Cortex of kidney (tissue), 1 donor: ENCODE measurements at regions not wholly inside any gene's neighbourhood (a gene's known extent, or its start where the extent isn't known, plus 50 kb on each side); places are given as distances from the start of the nearest gene placed in this dataset.
"Not testable (repeated sequence)": the region's sequence is repeated elsewhere in the genome, so short reads cannot be mapped to it uniquely, and the experiment has no call there.

Experiments used
- DNase-seq: peaks from one replicate; lab custom pipeline; 2025; lab: John Stamatoyannopoulos, UW

DNA sequence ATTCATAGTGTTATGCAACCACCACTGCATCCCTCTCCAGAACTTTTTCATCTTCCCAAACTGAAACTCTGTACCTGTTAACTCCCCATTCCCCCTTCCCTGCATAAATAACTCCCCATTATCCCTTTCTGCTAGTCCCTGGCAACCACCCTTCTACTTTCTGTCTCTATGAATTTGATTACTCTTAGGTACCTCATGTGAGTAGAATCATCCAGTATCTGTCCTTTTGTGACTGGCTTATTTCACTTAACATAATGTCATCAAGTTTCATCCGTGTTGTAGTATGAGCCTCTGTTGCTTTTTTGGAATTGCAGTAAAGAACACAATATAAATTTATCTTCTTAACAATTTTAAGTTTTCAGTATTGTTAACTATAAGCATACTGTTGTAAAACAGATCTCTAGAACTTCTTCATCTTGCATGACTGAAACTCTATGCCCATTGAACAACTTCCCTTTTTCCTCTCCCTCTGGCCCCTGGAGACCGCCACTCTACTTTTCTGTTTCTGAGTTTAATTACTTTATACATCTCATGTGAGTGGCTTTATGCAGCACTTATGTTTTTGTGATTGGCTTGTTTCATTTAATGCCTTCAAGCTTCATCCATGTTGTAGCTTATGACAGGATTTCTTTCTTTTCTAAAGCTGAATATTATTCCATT, 87.3 kb upstream of the ABCC4 start:
- no peak for DNase-seq

GRCh38 chr13:95391362-95391761, 90.1 kb upstream of the ABCC4 start:
- DNase-seq, result no peak

- no peak for DNase-seq
Measured at GRCh38 chr13:95391785-95392184, 90.5 kb upstream of the ABCC4 start.

- DNase-seq, result no peak
Measured at GRCh38 chr13:95392597-95392996, 91.3 kb upstream of the ABCC4 start.

GRCh38 chr13:95403349-95404140, 102.3 kb upstream of the ABCC4 start:
- no peak for DNase-seq

DNA sequence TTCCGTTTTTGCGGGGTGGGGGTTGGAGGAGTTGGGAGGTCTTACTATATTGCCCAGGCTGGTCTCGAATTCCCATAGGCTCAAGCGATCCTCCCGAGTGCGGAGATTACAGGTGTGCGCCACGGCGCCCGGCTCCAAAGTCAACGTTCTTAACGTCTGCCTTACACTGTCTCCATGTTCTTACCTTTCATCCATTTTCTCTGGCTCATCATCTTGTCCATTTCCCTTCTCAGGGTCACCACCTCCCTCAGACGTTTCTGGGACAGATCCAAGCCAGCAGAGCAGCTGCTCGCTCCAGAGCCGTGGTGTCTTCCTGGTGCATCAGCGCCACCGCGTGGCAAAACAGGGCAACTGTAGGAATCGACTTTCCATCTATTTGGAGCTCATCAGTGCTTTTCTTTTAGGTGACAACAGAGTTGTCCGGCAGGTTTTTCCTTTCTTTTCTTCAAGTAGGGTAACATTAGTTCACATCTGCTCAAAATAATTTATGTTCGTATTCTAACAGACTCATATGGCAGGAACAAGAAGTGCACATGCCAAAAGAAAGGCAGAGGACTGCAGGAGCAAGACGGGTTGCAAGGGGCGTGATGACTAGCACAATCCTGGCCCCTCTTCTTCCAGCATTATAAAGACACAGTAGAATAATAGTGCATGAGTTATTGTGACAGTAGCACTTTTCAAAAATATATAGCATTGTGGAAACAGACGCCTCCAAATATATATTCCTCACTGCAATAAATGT, 103.1 kb upstream of the ABCC4 start:
- DNase-seq, result peak; percentile 10

DNA sequence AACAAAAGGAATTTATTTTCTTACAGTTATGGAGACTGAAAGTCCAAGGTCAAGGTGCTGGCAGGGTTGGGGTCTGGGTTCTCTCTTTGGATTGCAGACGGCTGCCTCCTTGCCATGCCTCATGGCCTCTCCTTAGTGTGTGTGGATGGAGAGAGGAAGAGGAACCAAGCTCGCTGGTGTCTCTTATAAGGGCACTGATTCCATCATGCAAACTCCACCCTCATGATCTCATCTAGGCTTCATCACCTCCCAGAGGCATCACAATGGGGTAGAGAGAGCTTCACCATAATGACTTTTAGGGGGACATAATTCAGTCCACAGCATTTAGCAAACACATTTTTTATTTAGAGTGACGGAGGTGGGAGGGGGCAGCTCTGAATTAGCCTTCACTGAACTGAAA, 104.9 kb upstream of the ABCC4 start:
- no peak for DNase-seq

DNA sequence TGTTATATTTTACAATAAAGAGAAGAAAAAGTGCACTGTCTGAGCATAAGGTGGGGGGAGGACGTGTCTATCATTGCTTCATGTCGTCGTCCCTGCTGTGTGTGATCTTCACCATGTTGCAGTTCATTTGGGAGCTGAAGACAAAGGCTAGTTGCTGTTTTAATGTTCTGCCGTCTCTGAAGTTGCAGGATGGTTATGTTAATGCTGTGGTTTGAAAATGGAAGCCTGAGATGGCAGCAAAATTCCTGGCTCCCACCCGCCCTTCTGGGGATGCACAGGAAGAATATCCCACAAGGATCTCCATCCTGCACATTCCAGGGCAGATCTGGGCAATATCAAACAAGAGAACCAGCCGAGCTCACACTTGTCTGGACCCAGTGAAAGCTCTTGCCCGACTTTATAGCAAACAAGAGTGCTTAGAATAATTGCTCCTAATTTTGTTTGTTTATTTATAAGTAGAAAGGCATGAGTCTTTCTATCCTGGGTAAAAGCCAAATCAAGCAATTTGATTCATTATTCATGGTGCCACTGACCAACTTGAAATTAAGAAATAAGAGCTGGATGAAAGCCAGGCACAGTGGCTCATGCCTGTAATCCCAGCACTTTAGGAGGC, 110.3 kb upstream of the ABCC4 start:
- no peak for DNase-seq

- no peak for DNase-seq
Measured at GRCh38 chr13:95418946-95419345, 117.7 kb upstream of the ABCC4 start.

- no peak for DNase-seq
Measured at GRCh38 chr13:95420501-95420900, 119.2 kb upstream of the ABCC4 start.

DNA sequence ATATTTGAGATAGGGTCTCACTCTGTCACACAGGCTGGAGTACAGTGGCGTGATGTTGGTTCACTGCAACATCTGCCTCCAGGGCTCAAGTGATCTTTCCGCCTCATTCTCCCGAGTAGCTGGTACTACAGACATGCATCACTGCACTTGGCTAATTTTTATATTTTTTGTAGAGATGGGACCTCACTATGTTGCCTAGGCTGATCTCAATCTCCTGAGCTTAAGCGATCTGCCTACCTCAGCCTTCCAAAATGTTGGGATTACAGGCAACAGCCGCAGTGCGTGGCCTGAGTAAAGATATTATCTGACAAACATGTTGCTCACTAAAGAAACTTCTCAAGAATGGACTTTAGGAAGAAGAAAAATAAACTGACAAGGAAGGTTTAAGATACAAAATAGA, 125.4 kb upstream of the ABCC4 start:
- DNase-seq, result no peak

DNA sequence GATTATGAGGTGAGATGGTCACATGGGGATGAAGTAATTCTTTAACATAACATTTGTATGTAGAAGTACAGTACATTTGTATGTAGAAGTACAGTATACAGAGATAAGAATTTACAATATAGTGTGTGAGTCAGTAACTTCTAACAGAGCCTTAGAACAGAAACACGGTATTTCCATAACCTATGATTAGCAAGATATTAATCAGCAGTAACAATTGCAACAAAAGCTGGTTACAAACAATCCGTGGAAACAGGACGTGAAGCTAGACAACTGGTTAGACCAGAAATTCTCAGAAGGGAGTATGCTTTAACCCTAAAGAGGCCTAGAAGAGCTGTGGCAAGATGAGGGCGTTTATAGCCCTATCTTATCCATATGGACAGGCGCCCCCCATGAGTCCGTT, 122.0 kb upstream of the CLDN10 start:
- DNase-seq, result not testable (repeated sequence)

DNA sequence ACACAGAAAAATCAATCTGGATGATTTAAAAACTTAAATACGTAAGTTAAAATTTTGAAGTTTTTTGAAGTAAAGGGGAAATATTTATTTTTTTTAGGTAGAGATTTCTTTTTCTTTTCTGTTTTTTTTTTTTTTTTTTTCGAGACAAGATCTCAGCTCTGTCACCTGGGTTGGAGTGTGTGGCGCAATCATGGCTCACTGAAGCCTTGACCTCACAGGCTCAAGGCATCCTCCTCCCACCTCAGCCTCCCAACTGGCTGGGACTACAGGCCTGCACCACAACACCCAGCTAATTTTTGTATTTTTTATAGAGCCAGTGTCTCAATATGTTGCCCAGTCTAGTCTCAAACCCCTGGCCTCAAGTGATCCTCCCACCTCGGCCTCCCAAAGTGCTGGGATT, 120.4 kb upstream of the CLDN10 start:
- DNase-seq, result no peak

- no peak for DNase-seq
Measured at GRCh38 chr13:95433537-95433936, 119.0 kb upstream of the CLDN10 start.

DNA sequence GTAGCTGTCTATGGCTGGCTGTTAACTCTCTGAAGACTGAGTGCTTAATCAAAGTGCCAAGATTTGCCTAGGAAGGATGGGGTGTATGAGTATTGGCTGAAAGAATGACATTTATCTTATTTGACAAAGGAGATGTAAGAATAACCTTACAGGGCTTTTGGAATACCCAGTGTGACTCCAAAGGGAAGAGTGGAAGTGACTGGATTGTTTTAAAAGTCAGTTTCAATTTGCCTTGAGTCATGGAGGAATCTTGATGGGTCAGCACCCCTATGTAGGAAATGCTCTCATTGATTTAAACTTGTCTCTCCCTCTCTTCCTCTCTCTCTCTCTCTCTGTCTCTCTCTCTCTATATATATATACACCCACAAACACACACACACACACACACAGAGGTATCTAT, 118.4 kb upstream of the CLDN10 start:
- no peak for DNase-seq

GRCh38 chr13:95437561-95437960, 115.0 kb upstream of the CLDN10 start:
- DNase-seq, result no peak

- DNase-seq, result no peak
Measured at GRCh38 chr13:95438297-95438696, 114.2 kb upstream of the CLDN10 start.

DNA sequence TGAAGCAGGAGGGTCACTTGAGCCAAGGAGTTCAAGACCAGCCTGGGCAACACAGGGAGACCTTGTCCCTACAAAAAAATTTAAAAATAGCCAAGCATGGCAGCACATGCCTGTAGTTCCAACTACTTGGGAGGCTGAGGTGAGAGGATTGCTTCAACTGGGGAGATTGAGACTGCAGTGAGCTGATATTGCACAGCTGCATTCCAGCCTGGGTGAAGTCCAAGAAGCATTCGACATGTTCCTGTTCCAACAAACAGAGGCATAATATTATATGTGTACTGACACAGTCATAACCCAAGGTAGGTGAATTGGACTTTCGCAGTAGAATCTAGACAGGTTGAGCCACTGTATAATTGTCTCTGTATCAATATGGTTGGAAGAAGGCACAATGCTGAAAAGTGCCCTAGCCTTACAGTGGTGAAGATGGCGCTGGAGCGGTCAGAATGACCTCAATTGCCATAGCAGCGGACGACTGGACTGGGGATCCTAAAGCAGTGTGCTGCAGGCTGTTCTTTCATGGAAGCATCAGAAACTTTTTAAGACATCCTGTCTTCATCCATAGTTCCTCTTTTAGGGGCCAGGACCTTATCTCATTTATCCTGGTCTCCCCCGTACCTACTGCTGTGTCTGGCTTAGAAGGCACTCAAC, 112.0 kb upstream of the CLDN10 start:
- DNase-seq, result no peak

GRCh38 chr13:95441326-95441725, 111.2 kb upstream of the CLDN10 start:
- no peak for DNase-seq

DNA sequence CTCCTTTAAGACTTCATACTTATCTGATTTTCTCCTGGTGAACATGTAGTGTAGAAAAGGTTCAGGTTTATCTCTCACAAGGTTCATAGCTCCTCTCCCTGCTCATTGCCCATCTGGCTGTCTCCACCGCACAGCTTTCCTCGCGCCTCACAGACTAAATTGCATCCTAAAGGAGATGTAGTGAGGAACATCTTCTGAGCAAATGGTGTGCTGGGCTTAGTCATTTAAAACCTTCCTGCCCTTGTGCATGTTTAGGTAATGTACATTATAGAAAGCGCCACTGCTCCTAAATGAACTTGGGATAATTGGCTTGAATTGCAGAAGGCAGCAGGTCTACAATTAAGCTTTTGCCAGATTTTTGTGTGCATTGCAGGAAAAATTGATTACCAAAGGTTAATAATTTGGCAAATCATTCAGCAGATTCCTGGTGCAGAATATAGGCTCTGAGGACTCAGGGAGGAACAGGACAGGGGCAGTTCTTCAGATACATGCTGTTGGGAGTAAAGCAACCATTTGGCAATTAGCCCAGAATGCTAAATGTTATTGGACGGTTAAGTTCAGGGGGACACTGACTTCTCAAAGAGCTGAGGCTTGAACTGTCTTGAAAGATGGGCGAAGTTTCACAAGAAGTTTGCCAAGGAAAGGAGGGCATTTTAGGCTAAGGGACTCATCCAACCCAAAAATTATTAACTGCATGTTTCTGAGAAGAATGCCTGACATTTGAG, 108.4 kb upstream of the CLDN10 start:
- DNase-seq, result no peak

DNA sequence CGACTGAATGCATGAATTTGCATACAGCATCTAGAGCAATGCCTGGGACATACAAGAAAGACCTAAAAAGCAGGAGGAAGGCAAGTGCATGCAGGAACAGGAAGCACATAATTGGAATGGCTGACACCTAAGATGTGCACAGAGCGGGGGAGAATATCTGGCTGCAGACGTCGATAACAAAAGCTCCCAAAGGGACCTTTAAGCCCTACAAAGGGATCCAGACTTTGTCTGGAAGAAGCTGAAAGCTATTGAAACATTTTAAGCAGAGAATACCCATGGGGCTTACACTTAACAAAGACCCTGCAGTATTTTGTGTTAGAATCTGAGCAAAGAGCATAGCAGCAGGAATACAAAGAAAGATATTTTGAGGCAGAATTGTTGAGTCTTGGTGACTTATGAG, 107.4 kb upstream of the CLDN10 start:
- no peak for DNase-seq
